Liver (tissue), 8 donors: ENCODE measurements at regions not wholly inside any gene's neighbourhood (a gene's known extent, or its start where the extent isn't known, plus 50 kb on each side); places are given as distances from the start of the nearest gene placed in this dataset.

ENCODE experiments used
- DNase-seq: peaks from one replicate; pipeline ENCODE4 v3.0.0-alpha.2; 2017; ENCODE audit warnings: low spot score
- H3K27ac ChIP-seq, 2 donors: one replicate each; pipeline ENCODE4 v1.7.0; 2013; ENCODE audit warnings: inconsistent platforms in 2 of 2, low read length in 2 of 2, control low read depth in 1 of 2, low read depth in 1 of 2, mild to moderate bottlenecking in 1 of 2
- H3K27me3 ChIP-seq, 4 donors: one replicate each; pipeline versions ENCODE4 v1.6.1 to v1.7.0; 2013; ENCODE audit warnings: low read length in 3 of 4, inconsistent platforms in 1 of 4, mild to moderate bottlenecking in 1 of 4, moderate library complexity in 1 of 4; ENCODE audit not compliant: control insufficient read depth in 4 of 4, insufficient read depth in 4 of 4
- H3K36me3 ChIP-seq, 4 donors: one replicate each; pipeline versions ENCODE4 v1.6.1 to v1.7.0; 2013; ENCODE audit warnings: low read length in 3 of 4, mild to moderate bottlenecking in 3 of 4, low read depth in 1 of 4, moderate library complexity in 1 of 4; ENCODE audit not compliant: control insufficient read depth in 4 of 4, insufficient read depth in 3 of 4
- H3K4me1 ChIP-seq, 4 donors: one replicate each; pipeline versions ENCODE4 v1.6.1 to v1.7.0; 2013; ENCODE audit warnings: low read length in 3 of 4, mild to moderate bottlenecking in 3 of 4, moderate library complexity in 1 of 4; ENCODE audit not compliant: control insufficient read depth in 4 of 4, insufficient read depth in 4 of 4
- H3K4me3 ChIP-seq, 3 donors: one replicate each; pipeline versions ENCODE4 v1.6.1 to v1.7.0; 2013; ENCODE audit warnings: low read length in 3 of 3, control low read depth in 1 of 3, low read depth in 1 of 3, mild to moderate bottlenecking in 1 of 3
- H3K9ac ChIP-seq, 2 donors: one replicate each; pipeline ENCODE4 v1.7.0; 2013; ENCODE audit warnings: low read length in 2 of 2, mild to moderate bottlenecking in 2 of 2, moderate library complexity in 2 of 2, control low read depth in 1 of 2, low read depth in 1 of 2
- H3K9me3 ChIP-seq, 4 donors: one replicate each; pipeline versions ENCODE4 v1.6.1 to v1.7.0; 2013; ENCODE audit warnings: low read length in 3 of 4; ENCODE audit not compliant: control insufficient read depth in 4 of 4
- ATF3 ChIP-seq: IDR thresholded peaks from 2 replicates; pipeline ENCODE4 v1.6.1; 2016; ENCODE audit warnings: antibody characterized with exemption
- EGR1 ChIP-seq, 2 donors: IDR thresholded peaks; 2 replicates each; pipeline ENCODE4 v1.6.1; 2016 to 2018; ENCODE audit warnings: antibody characterized with exemption in 2 of 2, low read depth in 2 of 2
- FOXA1 ChIP-seq: IDR thresholded peaks from 2 replicates; pipeline ENCODE4 v1.6.1; 2016; ENCODE audit warnings: antibody characterized with exemption
- FOXA2 ChIP-seq: IDR thresholded peaks from 2 replicates; pipeline ENCODE4 v1.6.1; 2016; ENCODE audit warnings: antibody characterized with exemption
- GABPA ChIP-seq, 2 donors: IDR thresholded peaks in 1 of 2; conservative IDR thresholded peaks in 1 of 2; 2 replicates each; pipeline ENCODE4 v1.6.1; 2016; ENCODE audit warnings: antibody characterized with exemption in 2 of 2, mild to moderate bottlenecking in 1 of 2, moderate library complexity in 1 of 2
- HNF4A ChIP-seq, 2 donors: conservative IDR thresholded peaks; 2 replicates each; pipeline ENCODE4 v1.6.1; 2016; ENCODE audit warnings: antibody characterized with exemption in 2 of 2, mild to moderate bottlenecking in 2 of 2
- HNF4G ChIP-seq: IDR thresholded peaks from 2 replicates; pipeline ENCODE4 v1.6.1; 2016; ENCODE audit warnings: antibody characterized with exemption
- JUND ChIP-seq, 2 donors: IDR thresholded peaks; 2 replicates each; pipeline ENCODE4 v1.6.1; 2016; ENCODE audit warnings: antibody characterized with exemption in 2 of 2
- NR2F2 ChIP-seq: IDR thresholded peaks from 2 replicates; pipeline ENCODE4 v1.6.1; 2016; ENCODE audit warnings: antibody characterized with exemption
- RAD21 ChIP-seq, 2 donors: IDR thresholded peaks; 2 replicates each; pipeline ENCODE4 v1.6.1; 2016; ENCODE audit warnings: antibody characterized with exemption in 2 of 2, mild to moderate bottlenecking in 2 of 2
- REST ChIP-seq: IDR thresholded peaks from 2 replicates; pipeline ENCODE4 v1.6.1; 2016; ENCODE audit warnings: antibody characterized with exemption, mild to moderate bottlenecking
- RXRA ChIP-seq, 2 donors: IDR thresholded peaks; 2 replicates each; pipeline ENCODE4 v1.6.1; 2017 to 2018; ENCODE audit warnings: antibody characterized with exemption in 2 of 2, mild to moderate bottlenecking in 1 of 2
- SP1 ChIP-seq: IDR thresholded peaks from 2 replicates; pipeline ENCODE4 v1.6.1; 2018; ENCODE audit warnings: antibody characterized with exemption, mild to moderate bottlenecking
- TAF1 ChIP-seq: conservative IDR thresholded peaks from 2 replicates; pipeline ENCODE4 v1.6.1; 2016; ENCODE audit warnings: antibody characterized with exemption, mild to moderate bottlenecking
- YY1 ChIP-seq: IDR thresholded peaks from 2 replicates; pipeline ENCODE4 v1.6.1; 2016; ENCODE audit warnings: antibody characterized with exemption, mild to moderate bottlenecking
- ZBTB33 ChIP-seq: IDR thresholded peaks from 2 replicates; pipeline ENCODE4 v1.6.1; 2016; ENCODE audit warnings: antibody characterized with exemption
- WGBS: extraction: QIAGEN DNeasy Blood & Tissue Kit; methylation state at CpG from one replicate; pipeline ENCODE4 v1.1.7; 2013; 5-methylcytosine and 5-hydroxymethylcytosine counted together
- TF ChIP-seq, protein P1 (sequence below): IDR thresholded peaks from 2 replicates; pipeline ENCODE4 v1.6.1; 2016; ENCODE audit warnings: antibody characterized with exemption
- TF ChIP-seq, protein P2 (sequence below): fragments of 150-350 bp; IDR thresholded peaks from 2 replicates; pipeline ENCODE4 v1.5.1; 2017; ENCODE audit warnings: improper control_type of control experiment, low read depth, low read length; ENCODE audit not compliant: missing input control
- donor health status: healthy.
- donor health status: healthy.
- donor health status: healthy.
- donor health status: healthy.
- donor health status: healthy.

DNA sequence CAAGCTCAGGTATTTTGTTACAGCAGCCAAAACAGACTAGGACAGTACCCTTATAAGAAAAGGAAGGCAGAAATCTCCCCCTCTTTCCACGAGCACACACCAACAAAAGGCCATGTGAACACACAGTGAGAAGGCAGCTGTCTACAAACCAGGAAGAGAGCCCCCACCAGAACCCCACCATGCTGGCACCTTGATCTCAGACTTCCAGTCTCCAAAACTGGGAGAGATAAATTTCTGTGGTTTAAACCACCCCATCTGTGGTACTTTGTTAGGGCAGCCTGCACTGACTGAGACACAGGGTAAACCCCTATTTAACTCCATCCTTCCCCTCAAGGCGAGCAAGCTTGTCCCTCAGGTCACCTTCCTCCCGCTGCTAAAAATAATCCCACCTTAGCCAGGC lies 475.8 kb upstream of the JARID2 start:
- Histone ChIP-seq H3K4me1 (peaks cover 0 to under 1% (median 0%) of the 10 kb centered on the region in 4 donors), H3K9ac (no peak overlapping the region), H3K4me3 (no peak overlapping the region), H3K27me3 (no peaks in the 10 kb centered on the region), H3K27ac (no peak overlapping the region), H3K9me3 (no peaks in the 10 kb centered on the region), H3K36me3 (no peaks in the 10 kb centered on the region)
- WGBS, result 90% methylated on average over 3 of the region's 3 CpGs
- no peak for TF ChIP-seq TAF1
- no peak for TF ChIP-seq HNF4A (conservative IDR thresholded peaks at IDR 0.05)
- no peak for TF ChIP-seq GABPA (IDR thresholded peaks at IDR 0.05 in 1 of 2, conservative IDR thresholded peaks at IDR 0.05 in 1 of 2)
- TF ChIP-seq EGR1 (IDR thresholded peaks at IDR 0.05; ENCODE audit: low read depth in 2 of 2), result no peak
- no peak for TF ChIP-seq RXRA (IDR thresholded peaks at IDR 0.05)
- no peak for TF ChIP-seq SP1
- TF ChIP-seq NR2F2, result no peak
- no peak for TF ChIP-seq RAD21 (IDR thresholded peaks at IDR 0.05)
- no peak for TF ChIP-seq FOXA1
- TF ChIP-seq YY1, result no peak
- no peak for TF ChIP-seq REST
- no peak for TF ChIP-seq FOXA2
- TF ChIP-seq, protein P1, sequence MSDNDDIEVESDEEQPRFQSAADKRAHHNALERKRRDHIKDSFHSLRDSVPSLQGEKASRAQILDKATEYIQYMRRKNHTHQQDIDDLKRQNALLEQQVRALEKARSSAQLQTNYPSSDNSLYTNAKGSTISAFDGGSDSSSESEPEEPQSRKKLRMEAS, result no peak
- TF ChIP-seq, protein P2, sequence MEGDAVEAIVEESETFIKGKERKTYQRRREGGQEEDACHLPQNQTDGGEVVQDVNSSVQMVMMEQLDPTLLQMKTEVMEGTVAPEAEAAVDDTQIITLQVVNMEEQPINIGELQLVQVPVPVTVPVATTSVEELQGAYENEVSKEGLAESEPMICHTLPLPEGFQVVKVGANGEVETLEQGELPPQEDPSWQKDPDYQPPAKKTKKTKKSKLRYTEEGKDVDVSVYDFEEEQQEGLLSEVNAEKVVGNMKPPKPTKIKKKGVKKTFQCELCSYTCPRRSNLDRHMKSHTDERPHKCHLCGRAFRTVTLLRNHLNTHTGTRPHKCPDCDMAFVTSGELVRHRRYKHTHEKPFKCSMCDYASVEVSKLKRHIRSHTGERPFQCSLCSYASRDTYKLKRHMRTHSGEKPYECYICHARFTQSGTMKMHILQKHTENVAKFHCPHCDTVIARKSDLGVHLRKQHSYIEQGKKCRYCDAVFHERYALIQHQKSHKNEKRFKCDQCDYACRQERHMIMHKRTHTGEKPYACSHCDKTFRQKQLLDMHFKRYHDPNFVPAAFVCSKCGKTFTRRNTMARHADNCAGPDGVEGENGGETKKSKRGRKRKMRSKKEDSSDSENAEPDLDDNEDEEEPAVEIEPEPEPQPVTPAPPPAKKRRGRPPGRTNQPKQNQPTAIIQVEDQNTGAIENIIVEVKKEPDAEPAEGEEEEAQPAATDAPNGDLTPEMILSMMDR, result no peak
- no peak for TF ChIP-seq HNF4G
- no peak for TF ChIP-seq JUND (IDR thresholded peaks at IDR 0.05)
- TF ChIP-seq ZBTB33, result no peak
- TF ChIP-seq ATF3, result no peak
- DNase-seq, result no peak
